NCI-H2107 treated with DMSO at 0.1 percent for 48 hours (cell line): ENCODE measurements at regions not wholly inside any gene's neighbourhood (a gene's known extent, or its start where the extent isn't known, plus 50 kb on each side); places are given as distances from the start of the nearest gene placed in this dataset.

ENCODE experiments used
- DNase-seq: peaks from one replicate; lab custom pipeline; 2025; ENCODE audit not compliant: unreplicated experiment; lab: John Stamatoyannopoulos, UW

- no peak for DNase-seq
These were observed 84.4 kb upstream of the TNS3 start for GRCh38 chr7:47666164-47666862.

GRCh38 chr7:47664650-47665195 is 82.8 kb upstream of the TNS3 start:
- no peak for DNase-seq

GRCh38 chr7:47663851-47664250 is 81.9 kb upstream of the TNS3 start:
- no peak for DNase-seq

GRCh38 chr7:47663213-47663612 is 81.3 kb upstream of the TNS3 start:
- no peak for DNase-seq

DNA sequence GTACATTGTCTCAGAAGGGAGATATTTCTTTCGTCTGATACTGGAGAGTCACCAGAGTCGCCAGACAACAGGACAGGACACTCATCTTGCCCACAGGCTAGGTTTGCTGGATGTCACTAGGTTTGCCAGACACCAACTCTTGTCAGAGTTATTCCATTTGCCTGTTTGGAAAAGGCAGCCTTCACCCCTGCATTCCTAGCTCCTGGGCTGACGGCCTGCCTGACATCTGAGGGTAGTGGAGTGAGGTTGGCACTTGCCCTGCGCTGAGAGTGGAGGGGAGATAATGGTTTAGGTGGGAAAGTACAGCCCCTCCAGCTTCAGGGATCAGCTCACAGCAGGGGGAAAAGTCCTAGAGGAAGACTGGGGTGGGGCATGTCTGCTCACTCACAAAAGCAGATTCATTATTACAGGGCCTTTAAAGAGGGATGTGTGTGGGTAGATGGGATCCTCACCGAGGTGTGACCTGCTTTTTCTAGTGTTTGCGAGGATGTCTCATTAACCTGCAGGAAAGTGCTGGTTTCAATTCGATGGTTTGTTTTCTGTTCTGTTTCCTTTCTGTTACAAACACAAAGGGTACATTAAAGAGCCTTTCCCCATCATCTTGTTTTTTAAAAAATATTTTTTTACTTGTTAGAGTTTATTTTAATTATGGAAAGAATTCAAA is 79.3 kb upstream of the TNS3 start:
- DNase-seq: no peak

DNA sequence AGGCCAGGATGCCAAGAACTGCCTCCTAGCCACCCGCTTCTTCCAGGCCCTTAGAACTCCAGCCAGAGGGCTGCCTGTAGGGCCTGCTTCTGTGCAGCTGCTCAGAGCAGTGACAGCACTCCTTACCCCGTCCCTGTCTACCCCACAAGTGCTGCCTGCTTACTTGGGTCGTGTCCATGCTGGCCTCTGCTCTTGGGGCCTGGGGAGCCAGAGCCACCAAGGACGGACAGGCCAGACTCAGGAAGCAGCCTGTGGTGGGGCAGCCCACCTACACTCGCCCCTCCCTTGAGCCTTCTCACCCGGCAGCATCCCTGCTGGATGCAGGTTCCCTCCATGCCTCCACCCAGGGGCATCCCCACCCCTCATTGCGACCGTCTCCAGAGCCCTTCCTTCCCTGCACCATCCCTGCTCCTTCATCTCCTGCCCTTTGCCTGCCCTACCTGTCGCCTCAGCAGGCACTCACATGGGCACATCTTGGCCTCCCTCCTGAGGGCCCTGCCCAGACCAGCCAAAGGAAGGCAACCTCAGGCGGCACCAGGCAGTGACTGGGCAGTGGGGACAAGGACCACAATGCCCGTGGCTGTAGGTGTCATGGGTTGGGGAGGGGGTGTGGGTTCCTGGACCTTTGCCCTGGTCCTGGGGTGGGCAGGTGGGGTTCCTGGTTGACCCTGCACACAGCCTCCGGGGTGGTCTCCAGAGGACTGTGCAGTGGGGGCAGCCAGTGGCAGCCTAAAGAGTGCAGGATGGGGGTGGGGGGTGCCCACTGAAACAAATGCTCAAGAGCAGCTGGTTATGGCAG is 78.0 kb upstream of the TNS3 start:
- no peak for DNase-seq

DNA sequence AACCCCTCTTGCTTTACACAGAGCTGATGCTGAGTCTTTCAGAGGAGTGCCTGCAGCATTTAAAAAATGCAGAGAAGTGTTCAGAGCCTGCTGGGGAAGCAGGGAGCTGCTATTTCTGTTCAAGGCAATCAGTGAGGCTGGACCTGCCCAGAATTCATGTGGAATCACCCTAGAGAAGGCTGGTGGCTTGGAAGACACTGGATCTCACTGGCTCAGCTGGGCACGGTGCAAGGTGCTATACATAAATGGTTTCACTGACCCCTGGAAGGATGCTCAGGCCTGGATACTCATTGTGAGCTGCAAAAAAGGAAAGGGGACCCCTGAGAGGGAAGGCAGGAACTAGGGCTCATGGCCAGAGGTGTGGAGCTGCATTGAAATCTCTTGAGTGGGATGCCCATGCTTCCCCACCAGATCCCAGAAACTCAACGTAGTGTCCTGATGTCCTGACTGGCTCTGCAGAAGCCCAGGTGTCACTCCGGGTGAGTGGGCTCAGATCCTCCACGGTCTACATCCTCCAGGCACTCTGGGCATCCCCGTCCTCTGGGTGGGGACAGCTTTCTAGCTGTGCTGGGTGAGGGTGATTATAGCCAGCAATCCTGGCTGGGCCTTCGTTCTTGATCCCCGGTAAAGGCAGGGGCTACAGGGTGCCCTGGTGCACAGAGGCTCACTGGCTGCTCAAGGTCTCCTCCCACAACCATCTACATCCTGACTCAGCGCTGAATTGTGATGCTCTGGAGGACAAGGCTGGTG is 77.2 kb upstream of the TNS3 start:
- no peak for DNase-seq

GRCh38 chr7:47657126-47657525 is 75.2 kb upstream of the TNS3 start:
- no peak for DNase-seq

DNA sequence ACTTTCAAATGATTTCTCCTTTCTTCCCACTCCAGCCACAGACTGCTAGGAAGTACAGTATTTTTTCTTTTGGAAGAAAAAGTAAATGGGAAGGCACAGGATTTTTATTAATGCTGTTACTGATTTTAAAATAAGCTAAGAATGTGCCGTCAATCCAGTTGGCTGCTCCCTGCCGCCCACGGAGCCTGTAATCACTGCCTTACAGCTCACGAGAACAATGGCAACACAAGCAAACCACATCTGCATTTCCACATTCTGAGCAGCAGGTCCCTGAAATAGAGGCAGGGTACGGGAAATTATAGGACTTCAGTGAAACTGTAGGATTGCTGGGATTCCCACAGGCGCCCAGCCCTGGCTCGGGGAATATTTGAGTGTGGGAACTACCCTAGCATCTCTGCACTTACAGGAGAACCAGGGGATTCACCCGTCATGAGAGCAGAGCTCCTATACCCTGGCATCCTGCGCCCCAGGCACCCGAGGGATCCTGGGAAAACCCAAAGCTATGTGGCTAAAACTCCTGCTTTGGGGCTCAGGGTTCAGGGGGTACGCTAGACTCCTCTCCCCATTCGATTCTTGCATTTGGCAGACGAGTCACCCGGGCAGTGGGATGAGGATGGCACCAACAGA is 72.9 kb upstream of the TNS3 start:
- no peak for DNase-seq

- DNase-seq: no peak
These were observed 71.9 kb upstream of the TNS3 start for GRCh38 chr7:47653550-47654411.

GRCh38 chr7:47652591-47652990 is 70.7 kb upstream of the TNS3 start:
- no peak for DNase-seq

DNA sequence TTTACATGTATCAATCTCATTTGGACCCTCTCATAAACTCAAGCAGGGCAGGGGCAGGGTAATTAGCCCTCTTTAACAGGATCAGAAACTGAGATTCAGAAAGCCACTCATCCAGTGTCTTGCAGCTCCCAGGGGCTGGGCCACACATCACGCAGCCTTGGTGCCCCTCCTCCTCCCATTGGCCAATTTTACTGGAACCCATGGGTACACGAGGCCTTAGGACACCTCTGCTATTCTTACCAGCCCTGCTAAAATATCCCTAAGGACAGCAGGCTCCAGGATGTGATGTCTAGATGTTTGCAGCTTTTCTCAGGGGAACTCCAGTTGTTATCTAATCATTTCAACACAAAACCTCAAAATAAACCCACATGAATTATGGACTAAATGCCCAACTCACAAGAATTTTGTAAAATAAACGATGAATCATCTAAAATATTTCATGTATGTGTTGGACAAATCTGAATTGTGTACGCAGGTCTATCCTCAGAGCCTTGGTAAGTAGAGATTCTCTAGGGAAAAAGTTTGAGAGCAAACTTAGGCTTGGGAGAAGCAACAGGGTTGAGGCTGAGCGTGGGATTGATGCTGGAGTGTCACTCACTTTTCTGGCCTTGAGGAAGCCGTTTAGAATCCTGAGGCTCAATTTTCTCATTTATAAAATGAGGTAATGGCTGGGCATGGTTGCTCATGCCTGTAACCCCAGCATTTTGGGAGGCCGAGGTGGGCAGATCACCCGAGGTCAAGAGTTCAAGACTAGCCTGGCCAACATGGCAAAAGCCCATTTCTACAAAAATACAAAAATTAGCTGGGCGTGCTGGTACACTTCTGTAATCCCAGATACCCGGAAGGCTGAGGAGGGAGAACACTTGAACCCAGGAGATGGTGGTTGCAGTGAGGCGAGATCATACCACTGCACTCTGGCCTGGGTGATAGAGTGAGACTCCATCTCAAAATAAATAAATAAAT is 69.7 kb upstream of the TNS3 start:
- no peak for DNase-seq

- DNase-seq: no peak
These were observed 68.0 kb upstream of the TNS3 start for GRCh38 chr7:47649919-47650318.

GRCh38 chr7:47648275-47648925 is 66.5 kb upstream of the TNS3 start:
- DNase-seq: no peak

GRCh38 chr7:47647918-47648250 is 66.0 kb upstream of the TNS3 start:
- DNase-seq: no peak

DNA sequence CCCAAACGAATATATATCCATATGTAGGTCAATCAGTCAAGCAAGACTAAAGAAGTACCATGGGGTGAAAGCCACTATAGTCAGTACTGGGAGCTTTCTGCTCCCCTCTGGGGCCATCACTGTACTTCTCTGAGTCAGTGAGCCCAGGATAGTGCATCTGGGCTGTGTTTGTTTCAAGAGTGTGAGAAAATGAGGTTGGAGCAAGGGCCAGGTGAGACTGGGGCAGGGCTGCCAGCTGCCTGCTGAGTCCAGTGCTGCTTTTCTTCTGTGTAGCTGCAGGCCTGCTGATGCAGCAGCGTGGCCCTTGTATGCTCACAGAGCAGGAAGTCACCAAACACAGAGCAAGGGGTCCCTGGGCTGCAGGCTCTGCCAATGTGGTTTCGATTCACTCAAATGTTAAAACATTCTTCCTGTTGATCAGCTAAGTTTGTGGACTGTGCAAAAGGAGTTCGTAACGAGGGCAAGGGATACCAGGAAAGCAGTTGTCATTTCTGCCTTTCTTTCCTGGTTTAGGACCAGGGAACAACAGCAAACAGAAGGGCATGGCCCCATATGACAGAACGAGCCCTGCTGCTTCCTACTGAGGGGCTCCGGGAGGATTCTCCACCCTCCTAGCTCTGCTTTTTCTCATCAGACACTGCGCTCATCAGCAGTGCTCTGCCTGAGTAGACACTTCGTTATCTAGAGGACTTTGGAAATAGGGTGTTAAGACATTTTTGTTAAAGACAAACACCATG is 65.4 kb upstream of the TNS3 start:
- DNase-seq: no peak

- DNase-seq: no peak
These were observed 61.9 kb upstream of the TNS3 start for GRCh38 chr7:47643716-47644400.
